ENCODE measurements at regions not wholly inside any gene's neighbourhood (a gene's known extent, or its start where the extent isn't known, plus 50 kb on each side); places are given as distances from the start of the nearest gene placed in this dataset.
"Not testable (repeated sequence)": the region's sequence is repeated elsewhere in the genome, so short reads cannot be mapped to it uniquely, and the experiment has no call there.

DNA sequence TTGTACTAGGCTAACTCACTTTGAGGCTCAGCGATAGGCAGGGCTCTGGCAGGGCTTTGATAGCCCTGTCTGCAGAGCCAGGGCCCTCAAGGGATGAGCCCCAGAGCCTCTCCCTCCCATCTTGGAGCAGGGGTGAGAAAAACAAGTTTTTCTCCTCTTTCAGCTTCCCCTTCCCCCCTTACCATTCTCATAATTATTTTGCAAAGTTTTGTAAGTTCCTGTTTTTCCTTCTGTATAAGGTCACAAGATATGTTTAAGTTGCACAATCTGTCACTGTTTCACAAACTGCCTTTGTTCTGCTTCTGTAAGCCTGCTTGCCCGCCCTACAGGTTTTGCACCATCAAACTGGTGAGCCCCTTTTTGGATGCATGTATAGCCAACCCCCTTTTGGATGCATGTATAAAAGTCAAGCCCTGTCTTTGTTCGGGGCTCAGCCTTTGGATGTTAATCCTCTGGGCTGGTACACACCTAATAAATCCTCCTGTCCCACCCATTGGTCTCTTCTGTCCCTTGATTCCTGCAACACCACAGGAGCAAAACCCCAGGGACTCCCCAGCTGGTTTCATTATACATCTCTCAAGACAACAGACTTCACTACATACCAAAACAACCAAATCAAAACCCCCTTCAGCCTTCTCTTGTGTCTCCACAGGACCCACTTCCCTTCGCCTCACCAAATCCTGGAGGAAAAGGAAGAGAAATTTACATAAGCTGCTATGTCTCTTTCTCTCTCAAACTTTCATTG lies 52.5 kb upstream of the RESF1 start:
- DNase-seq, result peak in 1 of 2 donors; percentile 11

DNA sequence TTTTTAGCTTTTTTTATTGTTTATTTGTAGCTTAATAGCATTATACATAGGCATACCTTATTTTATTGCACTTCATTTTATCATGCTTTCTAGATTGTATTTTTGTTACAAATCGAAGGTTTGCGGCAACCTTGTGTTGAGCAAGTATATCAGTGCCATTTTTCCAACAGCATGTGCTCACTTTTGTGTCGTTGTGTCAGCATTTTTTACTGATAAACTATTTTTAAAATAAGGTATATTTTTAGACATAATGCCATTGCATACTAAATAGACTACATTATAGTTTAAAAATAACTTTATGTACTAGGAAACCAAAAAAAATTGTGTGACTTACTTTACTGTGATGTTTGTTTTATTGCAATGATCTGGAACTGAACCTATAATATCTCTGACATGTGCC lies 56.2 kb upstream of the RESF1 start:
- DNase-seq, result no peak

- no peak for DNase-seq
Observed at GRCh38 chr12:31900271-31900670, 58.9 kb upstream of the RESF1 start.

GRCh38 chr12:31899109-31899508 lies 60.1 kb upstream of the RESF1 start:
- no peak for DNase-seq

DNA sequence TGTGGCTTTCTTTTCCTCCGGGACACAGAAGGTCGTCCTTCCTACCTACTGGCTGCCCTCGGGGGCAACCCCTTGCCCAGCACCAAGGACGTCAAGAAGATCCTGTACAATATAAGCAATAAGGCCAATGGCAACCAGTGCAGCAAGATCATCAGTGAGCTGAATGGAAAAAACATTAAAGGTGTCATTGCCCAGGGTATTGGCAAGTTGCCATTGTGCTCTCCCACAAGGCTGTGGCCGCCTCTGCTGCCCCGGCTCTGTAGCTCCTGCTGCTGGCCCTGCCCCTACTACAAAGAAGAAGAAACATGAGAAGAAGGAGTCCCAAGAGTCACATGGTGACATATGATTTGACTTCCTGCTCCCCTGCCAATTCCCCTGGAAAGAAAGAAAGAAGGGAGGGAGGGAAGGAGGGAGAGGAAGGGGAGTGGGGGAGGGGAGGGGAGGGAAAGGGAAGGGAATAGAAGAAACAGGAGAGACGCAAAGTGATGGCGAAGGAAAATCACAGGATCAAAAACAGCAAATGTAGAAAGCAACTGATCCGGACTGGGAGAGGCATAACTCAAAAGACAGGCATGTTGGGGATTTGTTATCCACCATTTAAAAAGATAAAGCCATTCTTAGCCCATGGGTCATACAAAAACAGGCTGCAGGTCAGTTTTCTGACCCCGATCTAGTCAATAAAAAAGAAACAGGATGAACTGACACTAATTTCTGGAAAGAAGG lies 61.3 kb upstream of the RESF1 start:
- peak; percentile 49 to 50 for DNase-seq

- not testable (repeated sequence) for DNase-seq
Observed at GRCh38 chr12:31897092-31897491, 62.1 kb upstream of the RESF1 start.

- peak; percentile 91 for DNase-seq
Observed at GRCh38 chr12:31896514-31897039, 62.6 kb upstream of the RESF1 start.

DNA sequence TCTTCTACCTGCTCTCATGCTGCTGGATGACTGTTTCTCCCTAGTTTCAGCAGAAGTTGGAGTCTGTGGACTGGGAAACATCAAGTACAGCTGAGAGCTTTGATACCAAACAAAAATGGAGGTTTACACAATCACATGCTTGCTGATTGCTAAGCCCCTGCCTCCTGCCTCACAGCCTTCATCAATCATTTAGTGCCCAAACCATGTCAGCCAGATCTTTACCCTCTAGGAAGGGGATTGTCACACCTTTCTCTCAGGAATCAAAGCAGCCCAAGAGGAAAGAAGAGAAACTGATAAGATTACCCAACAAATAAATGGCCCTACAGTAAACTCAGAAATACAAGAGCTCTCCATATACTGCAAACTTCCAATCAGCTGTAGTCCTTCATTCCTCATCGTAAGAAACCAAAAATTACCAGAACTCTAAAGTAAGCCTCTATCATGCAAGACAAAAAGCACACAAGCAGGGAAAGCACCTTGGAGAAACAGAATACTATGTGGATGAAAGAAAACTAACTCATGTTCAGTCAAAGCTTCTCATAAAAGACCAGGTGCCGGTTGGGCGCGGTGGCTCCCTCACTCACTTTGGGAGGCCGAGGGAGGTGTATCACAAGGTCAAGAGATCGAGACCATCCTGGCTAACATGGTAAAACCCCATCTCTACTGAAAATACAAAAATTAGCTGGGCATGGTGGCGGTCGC lies 63.6 kb upstream of the RESF1 start:
- no peak for DNase-seq

GRCh38 chr12:31890295-31891285 lies 68.6 kb upstream of the RESF1 start:
- DNase-seq, result peak in 1 of 2 donors; percentile 56

GRCh38 chr12:31887109-31887811 lies 72.0 kb upstream of the RESF1 start:
- DNase-seq, result peak in 1 of 2 donors; percentile 36

GRCh38 chr12:31882682-31883081 lies 76.5 kb upstream of the RESF1 start:
- DNase-seq, result not testable (repeated sequence)

DNA sequence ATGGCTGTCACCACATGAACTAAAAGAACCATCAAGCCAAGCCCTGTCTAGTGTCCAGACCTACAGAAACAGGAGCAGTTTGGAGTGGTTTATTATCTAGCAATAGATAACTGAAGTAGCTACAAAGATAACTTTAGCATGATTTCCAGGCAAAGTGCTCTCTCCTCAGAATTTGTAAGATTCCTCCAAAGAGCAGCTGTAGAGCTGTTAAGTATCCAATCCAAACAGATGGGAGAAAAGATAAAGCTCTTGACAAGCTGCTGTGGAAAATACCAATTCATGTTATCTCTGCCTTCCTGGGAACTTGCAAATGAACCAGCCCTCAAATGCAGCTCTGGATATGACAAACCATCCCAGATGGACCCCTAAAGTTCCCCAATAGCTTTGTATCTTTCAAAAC lies 78.9 kb upstream of the RESF1 start:
- DNase-seq, result no peak

- DNase-seq, result no peak
Observed at GRCh38 chr12:31877884-31878283, 81.3 kb upstream of the RESF1 start.

DNA sequence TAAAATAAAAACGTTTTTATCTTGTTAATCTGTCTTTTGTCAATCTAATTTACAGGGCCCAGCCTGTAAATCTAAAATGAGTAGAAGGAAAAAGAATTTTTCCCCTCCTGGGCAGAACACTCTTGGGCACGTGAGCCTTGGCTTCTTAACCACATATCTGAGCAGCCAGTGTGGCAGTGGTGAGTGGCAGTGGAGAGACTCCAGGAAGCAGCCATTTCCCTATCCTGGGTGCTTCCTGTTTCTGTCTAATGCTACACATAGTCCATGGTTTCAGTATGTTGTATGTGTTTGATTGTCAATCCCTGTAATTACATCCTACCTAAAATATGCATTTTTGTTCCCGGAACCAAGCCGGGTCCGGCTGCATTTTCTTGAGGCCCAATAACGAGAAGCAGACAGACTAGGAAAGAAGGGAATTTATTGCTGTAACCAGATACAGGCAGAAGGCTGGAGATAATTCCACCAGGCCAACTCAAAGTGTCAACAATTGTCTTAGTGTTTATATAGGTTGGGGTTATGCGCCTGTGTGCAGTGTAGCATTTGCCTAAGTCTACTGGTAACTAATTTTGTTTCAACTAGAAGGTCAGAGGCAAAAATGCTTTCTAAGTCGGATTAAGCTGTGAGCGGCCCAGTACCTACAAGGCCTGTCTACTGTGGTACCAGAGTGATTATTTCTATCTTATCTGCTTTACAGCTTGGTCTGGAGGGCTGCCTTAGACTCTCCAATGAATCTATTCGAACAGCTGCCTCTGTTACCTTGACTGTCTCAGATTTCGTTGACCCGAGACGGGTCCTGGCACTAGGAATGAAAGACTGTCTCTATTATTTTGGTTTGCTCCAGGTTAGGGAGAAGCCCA lies 82.4 kb upstream of the RESF1 start:
- DNase-seq, result peak in 1 of 2 donors; percentile 53

DNA sequence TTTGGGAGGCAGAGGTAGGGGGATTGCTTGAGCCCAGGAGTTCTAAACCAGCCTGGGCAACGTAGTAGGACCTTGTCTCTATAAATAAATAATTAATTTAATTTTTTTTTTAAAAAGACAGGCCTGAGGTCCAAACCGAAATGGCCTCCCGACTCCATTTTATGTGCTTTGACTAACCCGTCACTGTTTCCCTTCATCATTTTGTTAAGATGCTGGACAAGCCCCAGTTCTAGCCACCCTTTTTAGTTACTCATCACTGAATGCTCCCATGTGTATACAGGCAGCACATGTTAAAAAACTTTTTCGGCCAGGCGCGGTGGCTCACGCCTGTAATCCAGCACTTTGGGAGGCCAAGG lies 83.6 kb upstream of the RESF1 start:
- no peak for DNase-seq

- peak; percentile 85 to 88 for DNase-seq
Observed at GRCh38 chr12:31874961-31875608, 84.1 kb upstream of the RESF1 start.

DNA sequence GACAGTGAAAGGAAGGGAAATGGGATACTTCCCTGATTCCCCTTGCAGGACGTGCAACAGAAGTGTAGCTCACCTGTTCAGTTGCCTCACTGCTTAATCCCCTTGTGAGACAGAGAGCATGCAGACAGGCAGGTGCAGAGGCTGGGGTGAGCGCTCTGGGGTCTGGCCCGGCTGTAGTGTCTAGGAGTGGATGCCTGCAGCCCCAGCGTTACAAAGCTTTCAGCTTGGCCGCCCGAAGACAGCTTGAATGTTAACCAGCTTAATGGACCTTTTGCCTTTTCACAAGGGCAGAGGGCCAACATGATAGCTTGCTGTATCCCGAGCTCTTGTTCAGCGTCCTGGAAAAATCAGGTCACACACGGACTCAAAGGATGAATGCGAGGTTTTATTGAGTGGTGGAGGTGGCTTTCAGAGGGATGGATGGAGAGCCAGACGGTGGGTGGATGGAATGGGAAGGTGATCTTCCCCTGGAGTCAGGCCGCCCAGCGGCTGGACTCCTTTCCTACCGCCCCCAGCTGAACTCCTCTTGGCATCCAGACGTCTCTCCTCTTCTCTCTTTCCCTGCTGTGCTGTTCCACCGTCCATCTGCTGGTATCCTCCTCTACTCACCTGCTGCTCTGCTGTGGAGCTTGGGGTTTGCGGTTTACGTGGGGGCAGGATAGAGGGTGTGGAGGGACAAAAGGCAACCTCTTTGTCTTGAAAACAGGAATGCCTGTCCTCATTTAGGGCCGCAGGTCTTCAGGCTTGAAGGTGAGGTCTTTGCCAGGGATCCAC lies 86.2 kb upstream of the RESF1 start:
- no peak for DNase-seq

DNA sequence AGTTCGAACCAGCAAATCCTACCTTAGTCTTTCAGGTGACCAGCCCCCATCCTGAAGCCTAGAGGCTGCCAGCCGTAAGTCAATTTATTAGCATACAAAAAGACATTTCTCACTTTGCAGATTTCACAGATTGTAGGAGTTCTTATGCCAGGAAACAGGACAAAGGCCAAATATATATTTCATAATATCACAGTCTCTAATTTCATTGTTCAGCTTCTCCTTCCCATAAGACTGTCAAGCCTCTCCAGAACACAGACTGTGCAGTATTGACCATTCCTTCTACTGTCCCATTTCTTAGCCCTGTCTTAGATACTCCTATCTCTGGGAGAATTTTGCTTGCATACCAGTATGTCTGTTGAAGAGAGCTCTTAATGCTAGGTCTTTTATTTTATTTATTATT lies 89.2 kb upstream of the RESF1 start:
- DNase-seq, result no peak

DNA sequence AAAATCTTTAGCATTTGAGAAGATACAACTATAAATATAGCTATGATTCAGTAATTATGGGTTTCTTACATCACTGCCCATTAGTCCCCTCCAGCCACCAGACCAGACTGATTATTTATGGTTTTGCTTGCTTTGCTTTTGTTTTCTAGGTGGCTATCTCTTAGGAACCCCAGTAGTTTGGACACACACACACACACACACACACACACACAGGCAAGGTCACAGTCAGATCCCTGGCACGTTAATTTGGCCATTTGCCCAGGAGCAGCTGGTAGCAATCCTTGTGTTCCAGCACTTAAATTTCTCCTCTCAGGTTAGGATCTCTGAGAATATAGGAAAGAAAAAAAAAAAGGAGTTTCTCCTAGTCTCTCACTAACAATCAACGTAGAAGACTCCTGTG lies 90.2 kb upstream of the RESF1 start:
- DNase-seq, result no peak

All from CD4-positive, alpha-beta T cell treated with Interleukin-1 beta for 1 hour (primary cell).